Loucy (cell line): ENCODE measurements at regions not wholly inside any gene's neighbourhood (a gene's known extent, or its start where the extent isn't known, plus 50 kb on each side); places are given as distances from the start of the nearest gene placed in this dataset.

Experiments
- EZH2phosphoT487 ChIP-seq: fragments of 200-600 bp; IDR thresholded peaks from 2 replicates; pipeline ENCODE4 v1.6.1; 2018; ENCODE audit warnings: antibody characterized with exemption, mild to moderate bottlenecking, moderate library complexity, borderline replicate concordance
- TF ChIP-seq, protein P1 (sequence below): fragments of 200-600 bp; sonication (generic); conservative IDR thresholded peaks from 2 replicates; pipeline ENCODE4 v1.5.1; 2014; ENCODE audit warnings: mild to moderate bottlenecking, antibody characterized with exemption, low read length

DNA sequence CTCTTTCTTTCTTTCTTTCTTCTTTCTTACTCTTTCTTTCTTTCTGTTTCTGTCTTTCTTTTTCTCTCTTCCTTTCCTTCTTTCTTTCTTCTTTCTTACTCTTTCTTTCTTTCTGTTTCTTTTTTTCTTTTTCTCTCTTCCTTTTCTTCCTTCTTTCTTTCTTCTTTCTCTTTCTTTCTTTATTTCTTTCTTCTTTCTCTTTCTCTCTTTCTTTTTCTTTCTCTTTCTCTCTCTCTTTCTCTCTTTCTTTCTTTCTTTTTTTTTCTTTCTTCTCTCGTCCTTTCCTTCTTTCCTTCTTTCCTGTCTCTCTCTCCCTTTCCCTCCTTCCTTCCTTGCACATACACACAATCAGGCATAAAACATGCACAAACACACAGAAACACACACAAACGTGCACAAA is 79.3 kb upstream of the SHOX start:
- TF ChIP-seq, protein P1, sequence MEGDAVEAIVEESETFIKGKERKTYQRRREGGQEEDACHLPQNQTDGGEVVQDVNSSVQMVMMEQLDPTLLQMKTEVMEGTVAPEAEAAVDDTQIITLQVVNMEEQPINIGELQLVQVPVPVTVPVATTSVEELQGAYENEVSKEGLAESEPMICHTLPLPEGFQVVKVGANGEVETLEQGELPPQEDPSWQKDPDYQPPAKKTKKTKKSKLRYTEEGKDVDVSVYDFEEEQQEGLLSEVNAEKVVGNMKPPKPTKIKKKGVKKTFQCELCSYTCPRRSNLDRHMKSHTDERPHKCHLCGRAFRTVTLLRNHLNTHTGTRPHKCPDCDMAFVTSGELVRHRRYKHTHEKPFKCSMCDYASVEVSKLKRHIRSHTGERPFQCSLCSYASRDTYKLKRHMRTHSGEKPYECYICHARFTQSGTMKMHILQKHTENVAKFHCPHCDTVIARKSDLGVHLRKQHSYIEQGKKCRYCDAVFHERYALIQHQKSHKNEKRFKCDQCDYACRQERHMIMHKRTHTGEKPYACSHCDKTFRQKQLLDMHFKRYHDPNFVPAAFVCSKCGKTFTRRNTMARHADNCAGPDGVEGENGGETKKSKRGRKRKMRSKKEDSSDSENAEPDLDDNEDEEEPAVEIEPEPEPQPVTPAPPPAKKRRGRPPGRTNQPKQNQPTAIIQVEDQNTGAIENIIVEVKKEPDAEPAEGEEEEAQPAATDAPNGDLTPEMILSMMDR = no peak
- TF ChIP-seq EZH2phosphoT487 = no peak
